Liver (tissue), 3 donors: ENCODE measurements at regions not wholly inside any gene's neighbourhood (a gene's known extent, or its start where the extent isn't known, plus 50 kb on each side); places are given as distances from the start of the nearest gene placed in this dataset.

Experiments
- CTCF ChIP-seq: fragments of 150-350 bp; IDR thresholded peaks from 2 replicates; pipeline ENCODE4 v1.5.1; 2017; ENCODE audit warnings: improper control_type of control experiment, low read depth, low read length; ENCODE audit not compliant: missing input control
- TAF1 ChIP-seq: conservative IDR thresholded peaks from 2 replicates; pipeline ENCODE4 v1.6.1; 2016; ENCODE audit warnings: antibody characterized with exemption, mild to moderate bottlenecking
- donor health status: healthy.
- donor health status: healthy.

- TF ChIP-seq CTCF (no peak), TAF1 (no peak)
Measured at GRCh38 chr1:2941040-2941439, 80.2 kb upstream of the ACTRT2 start.
